CD14-positive monocyte (primary cell): ENCODE measurements at regions not wholly inside any gene's neighbourhood (a gene's known extent, or its start where the extent isn't known, plus 50 kb on each side); places are given as distances from the start of the nearest gene placed in this dataset.

Experiments
- DNase-seq, 3 donors: peaks; one replicate each; pipeline ENCODE4 v3.0.0-alpha.2; 2011 to 2022
- H2AFZ ChIP-seq: 2 replicates; pipeline ENCODE4 v1.6.0; 2012; ENCODE audit warnings: mild to moderate bottlenecking, low read depth, low read length, inconsistent platforms; ENCODE audit not compliant: insufficient read depth, poor library complexity, severe bottlenecking
- H3K27ac ChIP-seq, 2 donors: 1 replicate in 1 of 2; 2 replicates in 1 of 2; pipeline ENCODE4 v1.5.1; 2012 to 2013; ENCODE audit warnings: low read length in 2 of 2, control low read depth in 1 of 2, inconsistent platforms in 1 of 2, low read depth in 1 of 2, mild to moderate bottlenecking in 1 of 2
- H3K27me3 ChIP-seq, 2 donors: one replicate each; pipeline versions ENCODE4 v1.6.0 to v1.6.1; 2011 to 2013; ENCODE audit warnings: low read length in 2 of 2; ENCODE audit not compliant: control insufficient read depth in 2 of 2, insufficient read depth in 2 of 2
- H3K36me3 ChIP-seq, 2 donors: replicated peaks in 1 of 2; 1 replicate in 1 of 2; 2 replicates in 1 of 2; pipeline versions ENCODE4 v1.5.1 to v1.6.1; 2012 to 2013; ENCODE audit warnings: low read length in 2 of 2, control low read depth in 1 of 2, inconsistent platforms in 1 of 2, mild to moderate bottlenecking in 1 of 2; ENCODE audit not compliant: insufficient read depth in 2 of 2, control insufficient read depth in 1 of 2
- H3K4me1 ChIP-seq, 2 donors: 1 replicate in 1 of 2; 2 replicates in 1 of 2; pipeline versions ENCODE4 v1.5.1 to v1.6.1; 2012 to 2013; ENCODE audit warnings: low read length in 2 of 2, control low read depth in 1 of 2, inconsistent platforms in 1 of 2, mild to moderate bottlenecking in 1 of 2, moderate library complexity in 1 of 2; ENCODE audit not compliant: insufficient read depth in 2 of 2, control insufficient read depth in 1 of 2
- H3K4me2 ChIP-seq: replicated peaks from 2 replicates; pipeline ENCODE3; 2012; ENCODE audit warnings: low read length, moderate library complexity, mild to moderate bottlenecking; ENCODE audit not compliant: poor library complexity, severe bottlenecking; ENCODE audit errors: extremely low read depth
- H3K4me3 ChIP-seq, 3 experiments: fragments of 200-600 bp in 1 of 3; sonication (generic) in 1 of 3; replicated peaks in 1 of 3; 1 replicate in 2 of 3; 2 replicates in 1 of 3; pipeline ENCODE4 v1.5.1; 2011 to 2013; ENCODE audit warnings: low read length in 3 of 3, mild to moderate bottlenecking in 3 of 3, control low read depth in 2 of 3, low read depth in 2 of 3, inconsistent platforms in 1 of 3, moderate library complexity in 1 of 3
- H3K79me2 ChIP-seq: 2 replicates; pipeline ENCODE4 v1.6.0; 2012; ENCODE audit warnings: mild to moderate bottlenecking, control low read depth, inconsistent platforms, low read length, moderate library complexity; ENCODE audit not compliant: insufficient read depth
- H3K9ac ChIP-seq: 2 replicates; pipeline ENCODE4 v1.6.0; 2017; ENCODE audit warnings: low read length, mild to moderate bottlenecking; ENCODE audit not compliant: insufficient read depth, poor library complexity, severe bottlenecking
- H3K9me3 ChIP-seq, 2 donors: replicated peaks in 1 of 2; 1 replicate in 1 of 2; 2 replicates in 1 of 2; pipeline versions ENCODE4 v1.5.1 to v1.6.1; 2012 to 2013; ENCODE audit warnings: low read length in 2 of 2, control low read depth in 1 of 2; ENCODE audit not compliant: control insufficient read depth in 1 of 2, insufficient read depth in 1 of 2
- H4K20me1 ChIP-seq: 2 replicates; pipeline ENCODE4 v1.6.0; 2012; ENCODE audit warnings: mild to moderate bottlenecking, low read length, control low read depth, moderate library complexity; ENCODE audit not compliant: insufficient read depth
- H3K27ac Mint-ChIP-seq, 7 donors: one replicate each; pipeline ENCODE4 v1.8.0; 2020; ENCODE audit warnings: mild to moderate bottlenecking in 7 of 7, mixed read lengths in 7 of 7, moderate library complexity in 6 of 7, inconsistent platforms in 2 of 7
- H3K27me3 Mint-ChIP-seq, 3 donors: one replicate each; pipeline ENCODE4 v1.8.0; 2021 to 2022; ENCODE audit warnings: low read depth in 3 of 3, mild to moderate bottlenecking in 3 of 3, mixed read lengths in 3 of 3, moderate library complexity in 3 of 3, inconsistent platforms in 1 of 3
- H3K36me3 Mint-ChIP-seq, 2 donors: one replicate each; pipeline ENCODE4 v1.8.0; 2020; ENCODE audit warnings: mixed read lengths in 2 of 2, inconsistent platforms in 1 of 2, mild to moderate bottlenecking in 1 of 2
- H3K4me1 Mint-ChIP-seq: one replicate; pipeline ENCODE4 v1.8.0; 2020; ENCODE audit warnings: mild to moderate bottlenecking, mixed read lengths
- H3K4me3 Mint-ChIP-seq, 2 donors: one replicate each; pipeline ENCODE4 v1.8.0; 2020; ENCODE audit warnings: mild to moderate bottlenecking in 2 of 2, mixed read lengths in 2 of 2, moderate library complexity in 1 of 2
- H3K9me3 Mint-ChIP-seq, 7 donors: one replicate each; pipeline ENCODE4 v1.8.0; 2020 to 2022; ENCODE audit warnings: mixed read lengths in 7 of 7, mild to moderate bottlenecking in 6 of 7, moderate library complexity in 6 of 7, inconsistent platforms in 2 of 7
- CTCF ChIP-seq: fragments of 200-600 bp; IDR thresholded peaks from one replicate; pipeline ENCODE4 v1.8.0; 2022; ENCODE audit warnings: antibody characterized with exemption, mild to moderate bottlenecking
- WGBS: methylation state at CpG from one replicate; pipeline ENCODE4 v1.1.5; 2013; ENCODE audit warnings: missing lambda C conversion rate; ENCODE audit not compliant: insufficient coverage; 5-methylcytosine and 5-hydroxymethylcytosine counted together
- intact Hi-C, 2 donors: fragments of 100-400 bp; cut with micrococcal nuclease; formaldehyde crosslinking; loops; one replicate each; pipeline versions ENCODE4 v1.15.0 to v1.15.1; 2023

- Mint-ChIP-seq H3K9me3 (peaks cover 0 to 3% (median 0%) of the 10 kb centered on the region in 7 donors), H3K36me3 (no peaks in the 10 kb centered on the region), H3K4me3 (no peak overlapping the region), H3K27ac (no peak overlapping the region), H3K4me1 (no peaks in the 10 kb centered on the region), H3K27me3 (no peaks in the 10 kb centered on the region)
- WGBS: no CpG with 5 or more reads among the region's 1 CpG
- Histone ChIP-seq H3K4me3 (no peak overlapping the region), H2AFZ (no peak overlapping the region), H3K36me3 (no peaks in the 10 kb centered on the region), H3K4me2 (no peak overlapping the region), H3K4me1 (no peaks in the 10 kb centered on the region), H4K20me1 (no peaks in the 10 kb centered on the region), H3K27me3 (no peaks in the 10 kb centered on the region), H3K79me2 (no peaks in the 10 kb centered on the region), H3K9ac (no peak overlapping the region), H3K27ac (no peak overlapping the region), H3K9me3 (no peaks in the 10 kb centered on the region)
- TF ChIP-seq CTCF: no peak
- intact Hi-C loops: no loop called here
- no peak for DNase-seq
Measured at GRCh38 chr15:94970096-94970495, 738.7 kb downstream of the MCTP2 start.

GRCh38 chr15:94970802-94971201 lies 739.4 kb downstream of the MCTP2 start:
- Histone ChIP-seq H3K4me1 (no peaks in the 10 kb centered on the region), H3K9ac (no peak overlapping the region), H3K27ac (no peak overlapping the region), H3K4me2 (no peak overlapping the region), H3K79me2 (no peaks in the 10 kb centered on the region), H3K27me3 (no peaks in the 10 kb centered on the region), H3K9me3 (no peaks in the 10 kb centered on the region), H4K20me1 (no peaks in the 10 kb centered on the region), H2AFZ (no peak overlapping the region), H3K4me3 (no peak overlapping the region), H3K36me3 (no peaks in the 10 kb centered on the region)
- intact Hi-C loops: no loop called here
- H3K27me3 Mint-ChIP-seq: no peaks in the 10 kb centered on the region
- H3K27ac Mint-ChIP-seq: no peak overlapping the region
- peaks cover 0 to 3% (median 0%) of the 10 kb centered on the region in 7 donors for H3K9me3 Mint-ChIP-seq
- no peak for DNase-seq
- no peak for TF ChIP-seq CTCF
- 92% methylated on average over 8 of the region's 9 CpGs for WGBS
- H3K4me3 Mint-ChIP-seq: no peak overlapping the region
- H3K36me3 Mint-ChIP-seq: no peaks in the 10 kb centered on the region
- no peaks in the 10 kb centered on the region for H3K4me1 Mint-ChIP-seq
